Testis (tissue), 2 donors: ENCODE measurements at regions not wholly inside any gene's neighbourhood (a gene's known extent, or its start where the extent isn't known, plus 50 kb on each side); places are given as distances from the start of the nearest gene placed in this dataset.

Experiments
- CTCF ChIP-seq, 3 experiments: fragments of 450-650 bp in 2 of 3; fragments of 200-600 bp in 1 of 3; sonication (generic) in 1 of 3; IDR thresholded peaks; one replicate each; pipeline ENCODE4 v1.5.1; 2016 to 2019; ENCODE audit warnings: antibody characterized with exemption in 3 of 3, mild to moderate bottlenecking in 2 of 3, moderate library complexity in 1 of 3
- POLR2A ChIP-seq: fragments of 450-650 bp; IDR thresholded peaks from one replicate; pipeline ENCODE4 v1.6.1; 2017; ENCODE audit warnings: antibody characterized with exemption, mild to moderate bottlenecking, moderate library complexity

DNA sequence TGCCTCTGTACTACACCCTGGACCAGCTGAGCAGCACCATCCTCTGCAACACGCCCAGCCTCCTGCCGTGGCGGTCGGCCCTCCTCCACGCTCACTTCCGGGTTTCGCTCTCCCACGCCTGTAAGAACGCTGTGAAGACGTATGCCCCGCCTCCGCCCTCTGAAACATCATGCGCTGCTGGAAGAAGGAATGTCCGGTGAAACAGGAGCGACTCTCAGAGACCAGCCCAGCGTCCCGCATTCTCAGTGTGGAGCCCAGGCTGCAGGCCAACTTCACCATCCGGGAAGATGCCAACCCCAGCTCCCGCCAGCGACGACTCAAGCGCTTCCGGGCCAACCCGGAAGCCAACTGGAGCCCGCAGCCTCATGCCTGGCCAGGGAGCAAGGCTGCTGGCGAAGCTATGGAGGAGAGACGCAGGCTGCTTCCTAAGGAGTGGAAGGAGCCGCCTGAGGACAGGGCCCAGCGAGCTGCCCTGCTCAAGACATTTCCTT, 186.1 kb upstream of the SLITRK2 start:
- no peak for TF ChIP-seq CTCF (IDR thresholded peaks at IDR 0.05)
- TF ChIP-seq POLR2A: no peak
